ENCODE measurements at regions not wholly inside any gene's neighbourhood (a gene's known extent, or its start where the extent isn't known, plus 50 kb on each side); places are given as distances from the start of the nearest gene placed in this dataset.
"Not testable (repeated sequence)": the region's sequence is repeated elsewhere in the genome, so short reads cannot be mapped to it uniquely, and the experiment has no call there.

- H3K9me3 ChIP-seq (ENCODE audit: low read depth, low read length) = no peaks in the 10 kb centered on the region
- no peak for DNase-seq (ENCODE audit: low read depth, low spot score)
- no peak overlapping the region for H3K4me3 ChIP-seq
- no peak overlapping the region for H3K9ac ChIP-seq (ENCODE audit: insufficient read length)
- H3K27ac ChIP-seq = no peak overlapping the region
- H3K36me3 ChIP-seq (ENCODE audit: insufficient read depth, low read length) = no peaks in the 10 kb centered on the region
- TF ChIP-seq FOXP2 (optimal IDR thresholded peaks at IDR 0.05; ENCODE audit: control extremely low read depth, extremely low read length, insufficient read depth) = no peak
- no peak for TF ChIP-seq EZH2 (IDR thresholded peaks at IDR 0.05)
- no peak for TF ChIP-seq POLR2AphosphoS5 (IDR thresholded peaks at IDR 0.05; ENCODE audit: borderline replicate concordance, low read depth, low read length)
These were observed 309.1 kb upstream of the MAP2 start for GRCh38 chr2:209114588-209115240.

- no peak for DNase-seq (ENCODE audit: low read depth, low spot score)
- no peak overlapping the region for H3K9ac ChIP-seq (ENCODE audit: insufficient read length)
- H3K27ac ChIP-seq = no peak overlapping the region
- no peaks in the 10 kb centered on the region for H3K9me3 ChIP-seq (ENCODE audit: low read depth, low read length)
- no peak overlapping the region for H3K4me3 ChIP-seq
- TF ChIP-seq POLR2AphosphoS5 (IDR thresholded peaks at IDR 0.05; ENCODE audit: borderline replicate concordance, low read depth, low read length) (no peak), FOXP2 (optimal IDR thresholded peaks at IDR 0.05; ENCODE audit: control extremely low read depth, extremely low read length, insufficient read depth) (no peak), EZH2 (IDR thresholded peaks at IDR 0.05) (no peak)
- no peaks in the 10 kb centered on the region for H3K36me3 ChIP-seq (ENCODE audit: insufficient read depth, low read length)
These were observed 302.2 kb upstream of the MAP2 start for GRCh38 chr2:209121691-209122090.

GRCh38 chr2:209125291-209125690, 298.6 kb upstream of the MAP2 start:
- no peaks in the 10 kb centered on the region for H3K36me3 ChIP-seq (ENCODE audit: insufficient read depth, low read length)
- H3K9me3 ChIP-seq (ENCODE audit: low read depth, low read length) = no peaks in the 10 kb centered on the region
- DNase-seq (ENCODE audit: low read depth, low spot score) = no peak
- no peak for TF ChIP-seq POLR2AphosphoS5 (IDR thresholded peaks at IDR 0.05; ENCODE audit: borderline replicate concordance, low read depth, low read length)
- TF ChIP-seq EZH2 (IDR thresholded peaks at IDR 0.05) = no peak
- no peak for TF ChIP-seq FOXP2 (optimal IDR thresholded peaks at IDR 0.05; ENCODE audit: control extremely low read depth, extremely low read length, insufficient read depth)
- no peak overlapping the region for H3K4me3 ChIP-seq
- no peak overlapping the region for H3K9ac ChIP-seq (ENCODE audit: insufficient read length)
- H3K27ac ChIP-seq = no peak overlapping the region

DNA sequence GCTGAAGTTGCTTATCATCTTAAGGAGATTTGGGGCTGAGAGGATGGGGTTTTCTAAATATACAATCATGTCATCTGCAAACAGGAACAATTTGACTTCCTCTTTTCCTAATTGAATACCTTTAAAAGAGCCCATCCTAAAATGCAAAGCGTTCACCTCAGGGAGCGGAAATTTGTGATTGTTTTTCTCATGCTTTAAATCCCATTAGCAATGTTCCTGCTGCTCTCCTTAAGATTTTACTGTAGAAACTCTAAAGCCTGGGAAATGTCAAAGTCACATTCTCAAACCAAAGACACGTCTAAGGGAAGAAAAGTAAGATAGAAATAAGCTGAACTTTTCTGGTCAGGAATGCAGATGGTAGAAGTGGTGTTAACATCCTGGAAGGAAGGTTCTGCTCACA, 285.8 kb upstream of the MAP2 start:
- DNase-seq (ENCODE audit: low read depth, low spot score) = no peak

DNA sequence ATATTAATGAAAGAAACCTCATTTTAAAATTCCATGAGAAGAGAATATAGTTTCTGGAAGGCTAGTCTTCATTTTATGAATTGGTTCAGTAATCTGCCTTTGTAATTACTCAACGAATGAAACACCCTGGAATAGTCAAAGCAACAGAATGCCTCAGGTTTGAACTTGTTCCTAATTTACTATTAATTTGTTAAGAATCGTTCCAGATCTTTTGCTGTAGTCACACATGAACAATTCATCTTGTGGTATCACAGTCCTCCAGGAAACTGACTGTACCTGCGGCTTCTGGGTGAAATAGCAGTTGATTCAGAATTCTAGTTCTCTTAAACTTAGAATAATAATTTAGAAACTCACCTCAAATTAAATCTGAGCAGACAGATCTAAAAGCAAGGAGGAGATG, 282.7 kb upstream of the MAP2 start:
- no peak overlapping the region for H3K4me3 ChIP-seq
- no peak overlapping the region for H3K27ac ChIP-seq
- DNase-seq (ENCODE audit: low read depth, low spot score) = no peak
- no peaks in the 10 kb centered on the region for H3K36me3 ChIP-seq (ENCODE audit: insufficient read depth, low read length)
- H3K9ac ChIP-seq (ENCODE audit: insufficient read length) = no peak overlapping the region
- H3K9me3 ChIP-seq (ENCODE audit: low read depth, low read length) = no peaks in the 10 kb centered on the region
- TF ChIP-seq EZH2 (IDR thresholded peaks at IDR 0.05) (no peak), POLR2AphosphoS5 (IDR thresholded peaks at IDR 0.05; ENCODE audit: borderline replicate concordance, low read depth, low read length) (no peak), FOXP2 (optimal IDR thresholded peaks at IDR 0.05; ENCODE audit: control extremely low read depth, extremely low read length, insufficient read depth) (no peak)

More for the DNA sequence above, 285.8 kb upstream of the MAP2 start:
- Histone ChIP-seq H3K9me3 (ENCODE audit: low read depth, low read length) (no peaks in the 10 kb centered on the region), H3K36me3 (ENCODE audit: insufficient read depth, low read length) (no peaks in the 10 kb centered on the region), H3K27ac (no peak overlapping the region), H3K4me3 (no peak overlapping the region), H3K9ac (ENCODE audit: insufficient read length) (no peak overlapping the region)
- no peak for TF ChIP-seq EZH2 (IDR thresholded peaks at IDR 0.05)
- no peak for TF ChIP-seq FOXP2 (optimal IDR thresholded peaks at IDR 0.05; ENCODE audit: control extremely low read depth, extremely low read length, insufficient read depth)

DNA sequence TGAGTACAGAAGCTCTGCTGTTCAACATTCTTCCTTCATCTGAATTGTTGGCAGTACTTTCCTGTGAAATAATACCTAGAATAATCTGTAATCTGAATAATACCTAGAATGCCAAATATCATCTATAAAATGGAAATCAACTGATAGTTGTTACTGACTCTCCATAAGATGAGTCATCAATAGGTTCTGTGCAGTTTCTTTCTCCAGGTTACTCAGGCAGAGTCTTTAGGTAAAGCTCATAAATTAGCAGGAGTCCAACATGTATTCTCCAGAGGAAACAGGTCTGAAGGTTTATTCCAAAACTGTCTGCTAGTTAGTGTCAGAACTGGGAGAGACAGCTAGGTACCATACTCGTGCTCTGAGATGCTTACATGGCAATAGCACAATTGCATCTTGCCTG, 282.0 kb upstream of the MAP2 start:
- no peak for TF ChIP-seq FOXP2 (optimal IDR thresholded peaks at IDR 0.05; ENCODE audit: control extremely low read depth, extremely low read length, insufficient read depth)
- no peak for TF ChIP-seq POLR2AphosphoS5 (IDR thresholded peaks at IDR 0.05; ENCODE audit: borderline replicate concordance, low read depth, low read length)
- no peak for TF ChIP-seq EZH2 (IDR thresholded peaks at IDR 0.05)
- no peaks in the 10 kb centered on the region for H3K36me3 ChIP-seq (ENCODE audit: insufficient read depth, low read length)
- H3K9ac ChIP-seq (ENCODE audit: insufficient read length) = no peak overlapping the region
- H3K27ac ChIP-seq = no peak overlapping the region
- no peak overlapping the region for H3K4me3 ChIP-seq
- no peak for DNase-seq (ENCODE audit: low read depth, low spot score)
- no peaks in the 10 kb centered on the region for H3K9me3 ChIP-seq (ENCODE audit: low read depth, low read length)

GRCh38 chr2:209145220-209145691, 278.6 kb upstream of the MAP2 start:
- H3K36me3 ChIP-seq (ENCODE audit: insufficient read depth, low read length); H3K9ac ChIP-seq (ENCODE audit: insufficient read length); DNase-seq (ENCODE audit: low read depth, low spot score); H3K27ac ChIP-seq; H3K4me3 ChIP-seq; H3K9me3 ChIP-seq (ENCODE audit: low read depth, low read length): not testable (repeated sequence)

DNA sequence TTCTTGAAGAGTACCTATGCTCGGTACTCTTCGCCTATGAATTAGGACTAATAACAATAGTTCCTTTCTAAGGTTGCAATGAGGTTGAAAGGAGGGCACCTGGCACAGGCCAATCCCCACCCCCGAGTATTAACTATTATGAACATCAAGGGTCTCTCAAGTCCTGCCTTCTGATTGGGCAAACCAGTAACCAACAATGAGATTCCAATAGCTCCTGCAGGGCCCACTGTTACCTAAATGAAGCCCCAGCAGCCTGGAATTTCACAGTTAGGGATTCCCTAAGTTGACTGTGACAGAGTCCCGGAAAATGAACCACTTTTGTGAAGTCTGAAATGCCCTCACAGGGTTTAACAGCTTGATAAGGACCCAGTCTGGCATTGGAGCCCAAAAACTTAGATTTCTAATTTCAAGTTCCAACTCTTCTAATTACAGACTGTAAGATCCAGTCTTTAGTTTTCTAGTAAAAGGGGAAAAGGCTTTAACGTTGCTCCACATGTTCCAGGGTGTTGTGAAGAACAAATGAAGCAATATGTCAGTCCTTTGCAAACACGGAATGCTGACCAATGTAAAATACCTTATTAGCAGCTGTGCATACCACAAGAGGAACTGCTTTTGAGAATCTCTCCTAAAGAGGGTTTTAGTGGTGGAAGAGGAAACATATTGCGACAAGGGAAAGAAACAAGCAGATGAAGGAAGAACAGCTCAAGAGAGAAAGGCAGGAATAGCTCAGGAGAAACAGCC, 277.7 kb upstream of the MAP2 start:
- Histone ChIP-seq H3K36me3 (ENCODE audit: insufficient read depth, low read length) (no peaks in the 10 kb centered on the region), H3K9me3 (ENCODE audit: low read depth, low read length) (no peaks in the 10 kb centered on the region), H3K27ac (no peak overlapping the region), H3K4me3 (no peak overlapping the region), H3K9ac (ENCODE audit: insufficient read length) (no peak overlapping the region)
- no peak for DNase-seq (ENCODE audit: low read depth, low spot score)
- TF ChIP-seq FOXP2 (optimal IDR thresholded peaks at IDR 0.05; ENCODE audit: control extremely low read depth, extremely low read length, insufficient read depth) (no peak), EZH2 (IDR thresholded peaks at IDR 0.05) (no peak), POLR2AphosphoS5 (IDR thresholded peaks at IDR 0.05; ENCODE audit: borderline replicate concordance, low read depth, low read length) (no peak)
